Ascending aorta (tissue), 2 donors: ENCODE measurements at regions not wholly inside any gene's neighbourhood (a gene's known extent, or its start where the extent isn't known, plus 50 kb on each side); places are given as distances from the start of the nearest gene placed in this dataset.

Source experiments
- DNase-seq, 2 donors: peaks; one replicate each; pipeline ENCODE4 v3.0.0-alpha.2; 2019; ENCODE audit warnings: low spot score in 2 of 2
- H3K27ac ChIP-seq, 2 donors: fragments of 200-600 bp; sonication (generic); one replicate each; pipeline ENCODE4 v1.5.1; 2016 to 2017; ENCODE audit warnings: mild to moderate bottlenecking in 1 of 2
- H3K27me3 ChIP-seq: fragments of 200-600 bp; sonication (generic); one replicate; pipeline ENCODE4 v1.5.1; 2017
- H3K36me3 ChIP-seq, 2 donors: fragments of 200-600 bp; sonication (generic); one replicate each; pipeline ENCODE4 v1.5.1; 2016
- H3K4me1 ChIP-seq, 2 donors: fragments of 200-600 bp; sonication (generic); one replicate each; pipeline ENCODE4 v1.5.1; 2016 to 2017; ENCODE audit warnings: mild to moderate bottlenecking in 1 of 2
- H3K4me3 ChIP-seq, 2 donors: fragments of 200-600 bp; sonication (generic); one replicate each; pipeline ENCODE4 v1.5.1; 2016 to 2017; ENCODE audit warnings: mild to moderate bottlenecking in 1 of 2
- H3K9me3 ChIP-seq, 2 donors: fragments of 200-600 bp; sonication (generic); one replicate each; pipeline ENCODE4 v1.5.1; 2016
- CTCF ChIP-seq, 3 experiments: fragments of 200-600 bp in 2 of 3; fragments of 450-650 bp in 1 of 3; sonication (generic) in 2 of 3; IDR thresholded peaks; one replicate each; pipeline ENCODE4 v1.5.1; 2016 to 2019; ENCODE audit warnings: antibody characterized with exemption in 3 of 3, mild to moderate bottlenecking in 1 of 3, moderate library complexity in 1 of 3
- intact Hi-C: fragments of 100-400 bp; cut with DNase I; formaldehyde crosslinking; loops from one replicate; pipeline ENCODE4 v1.15.1; 2023

GRCh38 chr6:132892929-132893771 lies 78.8 kb downstream of the RPS12 start:
- Histone ChIP-seq H3K36me3 (no peaks in the 10 kb centered on the region), H3K27ac (no peak overlapping the region), H3K9me3 (no peaks in the 10 kb centered on the region), H3K4me1 (no peaks in the 10 kb centered on the region), H3K4me3 (no peak overlapping the region), H3K27me3 (no peaks in the 10 kb centered on the region)
- TF ChIP-seq CTCF (IDR thresholded peaks at IDR 0.05), result no peak
- intact Hi-C loops, result no loop called here
- no peak for DNase-seq

GRCh38 chr6:132893772-132894490 lies 79.6 kb downstream of the RPS12 start:
- H3K36me3 ChIP-seq, result no peaks in the 10 kb centered on the region
- TF ChIP-seq CTCF (IDR thresholded peaks at IDR 0.05), result no peak
- no peaks in the 10 kb centered on the region for H3K4me1 ChIP-seq
- no peaks in the 10 kb centered on the region for H3K9me3 ChIP-seq
- DNase-seq, result no peak
- no peak overlapping the region for H3K4me3 ChIP-seq
- no peaks in the 10 kb centered on the region for H3K27me3 ChIP-seq
- intact Hi-C loops, result no loop called here
- H3K27ac ChIP-seq, result no peak overlapping the region

GRCh38 chr6:132898376-132898775 lies 84.0 kb downstream of the RPS12 start:
- Histone ChIP-seq H3K36me3 (no peaks in the 10 kb centered on the region), H3K4me3 (no peak overlapping the region), H3K4me1 (no peaks in the 10 kb centered on the region), H3K27ac (no peak overlapping the region), H3K9me3 (no peaks in the 10 kb centered on the region), H3K27me3 (no peaks in the 10 kb centered on the region)
- intact Hi-C loops, result no loop called here
- DNase-seq, result no peak
- no peak for TF ChIP-seq CTCF (IDR thresholded peaks at IDR 0.05)

GRCh38 chr6:132900849-132901248 lies 86.5 kb downstream of the RPS12 start:
- intact Hi-C loops, result no loop called here
- DNase-seq, result no peak

GRCh38 chr6:132902901-132903300 lies 88.5 kb downstream of the RPS12 start:
- no peak overlapping the region for H3K4me3 ChIP-seq
- no peaks in the 10 kb centered on the region for H3K36me3 ChIP-seq
- no peaks in the 10 kb centered on the region for H3K9me3 ChIP-seq
- DNase-seq, result no peak
- intact Hi-C loops, result no loop called here
- no peaks in the 10 kb centered on the region for H3K4me1 ChIP-seq
- no peak overlapping the region for H3K27ac ChIP-seq
- no peaks in the 10 kb centered on the region for H3K27me3 ChIP-seq
- TF ChIP-seq CTCF (IDR thresholded peaks at IDR 0.05), result no peak

More at GRCh38 chr6:132900849-132901248, 86.5 kb downstream of the RPS12 start:
- Histone ChIP-seq H3K9me3 (no peaks in the 10 kb centered on the region), H3K4me3 (no peak overlapping the region), H3K4me1 (no peaks in the 10 kb centered on the region), H3K27ac (no peak overlapping the region), H3K36me3 (no peaks in the 10 kb centered on the region), H3K27me3 (no peaks in the 10 kb centered on the region)
- TF ChIP-seq CTCF (IDR thresholded peaks at IDR 0.05), result no peak
